Activated CD4-positive, alpha-beta T cell treated with anti-CD3 and anti-CD28 coated beads for 24 hours (primary cell): ENCODE measurements at regions not wholly inside any gene's neighbourhood (a gene's known extent, or its start where the extent isn't known, plus 50 kb on each side); places are given as distances from the start of the nearest gene placed in this dataset.

Experiments
- DNase-seq, 2 donors: peaks; one replicate each; pipeline ENCODE4 v3.0.0-alpha.2; 2020; ENCODE audit warnings: low read depth in 2 of 2

DNA sequence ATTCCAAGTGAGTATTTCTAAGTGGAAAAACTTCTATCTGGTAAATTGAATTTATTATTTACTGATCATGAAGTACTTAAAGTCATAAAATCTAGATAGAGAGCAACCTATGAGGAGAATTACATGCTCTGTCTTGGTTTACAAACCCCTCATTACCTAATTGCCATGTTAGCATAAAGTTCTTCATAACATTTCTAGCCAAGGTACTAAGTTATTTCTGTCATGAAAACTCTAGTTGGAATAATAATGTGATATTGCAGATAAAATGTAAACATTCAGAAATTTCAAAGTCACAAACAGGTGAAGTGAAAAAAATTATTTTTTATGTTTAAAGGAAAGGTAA, 228.6 kb downstream of the TTLL7 start:
- DNase-seq, result no peak

DNA sequence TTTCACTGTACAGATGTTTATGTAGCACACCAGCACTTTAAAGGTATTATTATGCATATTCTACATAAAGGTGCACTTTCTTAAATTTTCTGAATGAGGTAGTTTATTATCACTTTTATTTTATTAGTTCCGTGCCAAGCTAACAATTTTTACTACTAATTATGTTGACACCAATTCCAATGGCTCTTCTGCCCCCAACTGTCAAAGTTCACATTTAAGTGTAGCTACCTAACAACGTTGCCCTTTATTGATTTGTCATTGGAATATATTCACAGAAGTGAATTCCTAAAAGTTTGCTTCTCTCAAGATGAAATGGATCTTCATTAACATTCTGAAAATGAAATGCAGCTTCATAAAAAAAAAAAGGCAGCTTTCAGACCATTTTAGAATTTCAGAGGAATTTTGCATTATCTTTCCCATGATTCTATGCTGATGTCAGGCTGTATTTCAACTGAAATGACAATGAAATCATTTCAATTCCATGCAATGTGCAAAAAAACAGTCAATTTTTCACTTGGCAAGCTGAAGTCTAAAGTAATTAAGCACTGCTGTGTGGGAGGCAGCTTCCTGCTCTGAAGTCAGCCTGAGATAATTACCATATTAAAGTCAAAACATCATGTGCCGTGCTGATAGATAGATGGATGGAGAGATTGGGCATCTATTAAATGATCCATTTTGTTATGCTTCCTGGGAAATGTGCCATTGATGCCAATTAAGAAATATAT, 229.2 kb downstream of the TTLL7 start:
- DNase-seq, result no peak

DNA sequence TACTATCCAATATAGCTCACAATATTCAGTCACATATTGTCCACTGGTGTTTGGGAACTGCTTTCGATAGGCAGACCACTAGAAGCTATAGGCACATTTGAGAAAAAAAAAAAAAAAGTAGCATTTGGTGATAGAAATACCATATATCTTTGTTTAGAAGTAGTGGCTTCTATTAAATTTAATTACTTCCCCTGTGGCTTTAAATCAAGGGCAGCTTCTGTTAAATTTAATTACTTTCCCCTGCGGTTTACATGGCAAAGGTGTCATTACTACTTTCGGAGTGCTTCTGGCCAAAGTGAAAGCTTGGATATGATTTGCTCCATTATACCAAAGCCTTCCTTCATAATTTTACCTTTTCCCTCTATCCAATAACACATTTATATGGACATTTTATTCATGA, 229.9 kb downstream of the TTLL7 start:
- no peak for DNase-seq

- DNase-seq, result no peak
Observed at GRCh38 chr1:83766241-83766691, 232.7 kb downstream of the TTLL7 start.

DNA sequence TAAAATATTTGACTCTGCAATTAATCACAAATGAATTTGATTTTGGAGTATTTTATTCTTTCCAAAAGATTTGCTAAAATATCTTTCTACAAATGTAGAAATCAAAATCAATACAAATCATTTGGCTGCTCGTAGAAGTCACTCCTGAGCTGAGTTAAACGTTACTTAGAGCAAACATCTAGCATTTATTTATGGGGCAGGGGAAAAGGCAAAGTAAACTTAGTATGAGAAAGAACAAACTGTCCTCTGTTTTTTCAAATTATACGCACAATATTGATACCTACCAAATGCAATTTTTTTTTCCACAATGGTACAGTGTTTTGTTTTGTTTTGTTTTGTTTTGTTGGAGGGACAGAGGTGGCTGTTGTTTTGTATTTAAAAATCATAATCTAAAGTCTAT, 233.8 kb downstream of the TTLL7 start:
- no peak for DNase-seq

GRCh38 chr1:83764209-83764608, 234.7 kb downstream of the TTLL7 start:
- DNase-seq, result no peak

DNA sequence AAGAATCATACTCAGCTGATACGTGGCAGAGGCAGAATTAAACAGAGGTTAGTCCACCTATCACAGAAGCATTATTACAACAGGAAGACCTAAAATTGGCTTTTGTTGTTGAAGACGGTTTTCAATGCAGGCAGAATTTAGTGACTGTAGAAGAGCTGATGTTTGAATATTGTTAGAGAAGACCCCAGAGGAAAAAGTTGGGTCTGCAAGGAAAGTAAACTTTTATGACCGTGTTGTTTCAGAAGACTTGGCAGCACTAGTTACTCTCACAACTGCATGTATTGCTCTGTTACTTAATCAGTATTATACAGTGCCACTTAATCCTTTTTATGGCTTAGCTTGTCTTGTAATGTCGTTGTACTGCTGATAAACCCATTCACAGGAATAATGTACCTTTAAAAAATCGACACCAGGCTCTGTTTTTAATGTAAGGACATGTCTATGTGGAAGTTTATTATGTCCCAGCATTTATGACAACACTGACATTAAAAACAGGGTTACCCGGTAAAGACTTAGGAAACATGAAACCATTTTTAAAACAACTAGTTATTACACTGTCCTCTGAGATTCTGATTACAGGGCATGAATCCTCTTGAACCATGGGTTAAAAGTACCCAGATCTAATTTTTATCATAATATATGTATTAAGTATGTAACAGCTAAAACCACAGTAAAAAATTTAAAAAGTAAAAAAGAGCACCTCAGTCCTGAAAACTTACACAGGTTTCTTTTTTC, 235.4 kb downstream of the TTLL7 start:
- no peak for DNase-seq

- no peak for DNase-seq
Observed at GRCh38 chr1:83762416-83762815, 236.5 kb downstream of the TTLL7 start.

GRCh38 chr1:83762039-83762365, 236.9 kb downstream of the TTLL7 start:
- DNase-seq, result no peak

GRCh38 chr1:83761167-83762038, 237.5 kb downstream of the TTLL7 start:
- DNase-seq, result no peak

DNA sequence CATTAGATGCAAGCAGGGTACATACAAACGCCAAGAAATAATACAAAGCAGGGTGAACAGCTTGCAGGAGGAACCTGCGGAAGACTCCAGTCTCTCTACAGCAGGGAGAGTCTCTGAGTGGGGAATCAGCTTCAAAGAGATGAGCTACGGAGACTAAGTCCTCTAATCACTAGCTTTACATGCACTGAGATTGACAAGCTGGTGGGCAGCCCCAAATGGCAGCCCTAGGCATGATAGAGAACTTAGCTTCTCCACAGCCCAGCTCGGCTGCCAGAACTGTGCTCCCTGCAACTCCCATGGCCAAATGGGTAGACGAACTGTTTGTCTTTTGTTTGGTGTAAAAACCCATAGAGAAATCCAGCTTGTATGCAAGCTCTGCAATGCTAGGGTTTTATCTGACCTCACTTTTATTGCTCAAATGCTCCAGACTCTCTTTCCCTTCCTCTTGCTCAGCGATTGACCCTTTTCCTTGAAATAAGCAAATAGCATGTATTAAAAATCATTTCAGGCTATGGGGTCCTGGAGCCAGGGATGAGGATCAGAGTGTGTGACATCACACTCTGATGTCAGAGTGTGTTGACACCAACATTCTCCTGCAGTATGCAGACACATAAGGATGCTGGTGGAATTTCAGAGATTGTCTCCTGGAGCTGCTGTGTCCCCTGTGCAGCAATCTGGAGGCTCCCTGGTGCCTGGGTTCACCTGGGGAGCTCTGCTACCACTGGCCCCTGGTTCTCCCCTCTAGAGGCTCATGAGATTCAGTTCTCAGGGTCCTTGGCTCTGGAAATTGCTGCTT, 238.5 kb downstream of the TTLL7 start:
- no peak for DNase-seq

DNA sequence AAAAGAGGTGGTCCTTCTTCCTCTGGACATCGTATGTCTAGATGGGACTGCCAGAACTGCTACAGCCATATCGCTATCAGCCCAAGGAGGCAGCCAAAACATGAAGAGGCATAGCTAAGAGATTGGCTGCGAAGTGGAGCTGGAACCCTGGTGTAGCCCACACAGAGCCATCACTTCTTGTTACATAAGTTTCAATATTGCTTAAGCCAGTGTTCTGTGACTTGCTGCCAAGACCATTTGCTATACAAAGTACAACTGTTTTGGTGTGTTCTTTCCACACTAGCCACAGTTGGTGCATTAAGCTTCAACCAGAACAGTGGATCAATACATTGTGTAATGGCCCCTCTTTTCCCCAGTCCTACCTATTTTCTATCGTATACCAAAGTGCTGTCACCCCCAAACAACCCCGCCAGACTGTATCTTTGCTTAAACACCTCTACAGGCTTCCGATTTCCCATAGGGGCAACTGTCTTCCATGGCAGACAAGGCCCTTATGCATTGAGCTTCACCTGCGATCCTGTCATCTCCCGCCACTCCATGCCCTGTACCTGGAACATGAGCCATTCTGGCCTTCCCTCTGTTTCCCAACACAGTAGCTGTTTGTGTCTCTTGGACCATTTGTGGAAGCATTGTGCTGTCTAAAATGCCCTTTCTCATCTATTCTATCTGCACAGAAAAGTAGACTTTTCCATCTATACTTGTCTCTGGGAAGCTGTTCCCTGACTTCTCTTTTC, 241.8 kb downstream of the TTLL7 start:
- no peak for DNase-seq

- DNase-seq, result no peak
Observed at GRCh38 chr1:83751602-83752001, 247.3 kb downstream of the TTLL7 start.

DNA sequence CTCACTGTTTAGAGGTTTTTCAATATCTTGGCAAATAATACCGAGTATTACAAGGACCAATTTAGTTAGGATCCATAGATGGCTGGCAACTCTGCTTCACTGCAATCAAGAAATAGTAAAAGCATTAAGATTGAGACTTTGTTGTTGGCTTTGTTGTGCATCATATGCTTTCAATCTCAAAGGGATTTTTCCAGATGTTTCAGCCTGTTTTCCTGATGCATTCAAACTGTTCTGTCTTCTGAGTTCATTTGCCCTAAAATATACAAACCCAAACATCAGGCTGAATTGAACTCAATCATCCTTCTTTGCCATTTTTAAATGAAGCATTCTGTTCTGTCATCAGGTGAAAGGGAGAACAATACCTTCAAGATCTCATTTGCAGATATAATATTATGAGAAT, 248.7 kb downstream of the TTLL7 start:
- DNase-seq, result no peak

DNA sequence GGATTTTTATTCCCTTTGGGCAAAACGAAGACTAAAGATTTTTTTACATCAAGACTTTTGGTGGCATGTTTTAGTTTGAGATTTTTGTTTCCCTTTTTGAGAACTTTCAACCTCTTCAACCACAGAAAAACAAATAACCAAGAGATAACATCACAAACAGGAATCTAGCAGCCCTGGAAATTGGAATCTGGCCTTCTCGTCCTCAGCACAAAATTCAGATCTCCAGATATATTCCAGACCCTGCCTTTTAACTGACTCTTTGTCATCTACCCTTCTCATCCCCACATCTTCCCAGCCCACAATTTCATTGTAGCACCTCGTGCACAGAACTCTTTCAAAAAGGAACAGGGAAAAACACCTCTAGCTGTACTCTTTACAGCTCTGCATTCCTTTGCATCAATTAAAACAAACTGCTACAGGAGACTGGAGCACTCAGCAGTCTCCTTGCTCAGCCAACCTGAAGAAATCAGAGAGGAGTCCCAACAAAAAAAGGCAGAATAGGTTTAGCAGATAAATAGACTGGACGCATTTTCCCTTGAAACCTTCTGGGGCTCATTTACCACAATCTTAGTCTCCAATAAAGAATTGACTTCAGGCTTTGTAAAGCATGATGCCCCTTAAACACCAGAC, 251.0 kb downstream of the TTLL7 start:
- no peak for DNase-seq

- no peak for DNase-seq
Observed at GRCh38 chr1:83746234-83746633, 252.7 kb downstream of the TTLL7 start.

DNA sequence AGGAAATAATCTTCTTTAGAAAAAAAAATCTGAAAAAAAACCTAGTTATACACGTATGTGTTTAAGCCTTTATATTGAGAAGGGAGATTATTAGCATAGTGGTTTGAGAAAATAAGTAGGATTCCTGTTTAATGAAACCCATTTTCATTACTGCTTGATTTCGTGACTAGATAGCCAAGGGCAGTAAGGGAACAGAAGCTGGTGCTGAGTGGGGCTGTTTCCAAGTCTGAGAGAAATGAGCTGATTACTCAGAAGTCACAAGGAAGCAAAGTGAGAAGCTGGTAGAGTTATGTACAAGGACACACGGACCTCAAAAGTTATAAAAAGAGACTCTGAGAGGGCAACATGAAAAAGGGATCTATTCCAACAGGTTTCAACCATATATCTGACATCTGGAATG, 256.5 kb downstream of the TTLL7 start:
- no peak for DNase-seq

GRCh38 chr1:83741770-83742169, 257.2 kb downstream of the TTLL7 start:
- DNase-seq, result no peak

DNA sequence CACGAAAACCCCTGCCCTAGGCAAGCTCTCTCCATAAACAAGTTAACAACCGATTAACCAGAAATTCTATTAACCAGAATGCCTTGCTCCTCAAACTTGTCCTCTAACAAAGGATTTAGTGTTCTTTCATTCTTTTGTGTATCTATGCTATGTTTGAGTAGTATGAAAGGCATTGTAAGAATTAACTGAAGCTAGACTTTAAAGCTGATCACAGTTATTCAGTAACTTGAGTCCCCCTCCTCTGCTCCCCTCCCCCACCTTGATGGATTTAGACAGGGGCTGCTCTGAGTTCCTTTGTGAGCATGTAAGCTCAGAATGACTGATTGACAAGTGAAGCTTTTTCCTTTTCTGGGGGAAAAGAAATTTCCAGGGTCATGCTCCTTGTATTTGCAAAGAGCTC, 257.6 kb downstream of the TTLL7 start:
- no peak for DNase-seq

- DNase-seq, result no peak
Observed at GRCh38 chr1:83735526-83735925, 263.4 kb downstream of the TTLL7 start.

- no peak for DNase-seq
Observed at GRCh38 chr1:83734420-83734819, 264.5 kb downstream of the TTLL7 start.
